SK-N-SH treated with all-trans-retinoic acid at 6 μM for 48 hours (cell line): ENCODE measurements at regions not wholly inside any gene's neighbourhood (a gene's known extent, or its start where the extent isn't known, plus 50 kb on each side); places are given as distances from the start of the nearest gene placed in this dataset.

Experiments
- ESRRG ChIP-seq: fragments of 250-450 bp; sonication (Bioruptor Pico); IDR thresholded peaks from 2 replicates; pipeline ENCODE4 v1.6.1; 2021; ENCODE audit warnings: mild to moderate bottlenecking
- RARB ChIP-seq: fragments of 250-450 bp; sonication (Bioruptor Pico); IDR thresholded peaks from 2 replicates; pipeline ENCODE4 v1.8.0; 2021; ENCODE audit warnings: mild to moderate bottlenecking, moderate library complexity
- ZC3H10 ChIP-seq: fragments of 250-450 bp; sonication (Bioruptor Pico); IDR thresholded peaks from 2 replicates; pipeline ENCODE4 v1.5.1; 2021; ENCODE audit warnings: mild to moderate bottlenecking, moderate library complexity
- ZFP3 ChIP-seq: fragments of 250-450 bp; sonication (Bioruptor Pico); IDR thresholded peaks from 2 replicates; pipeline ENCODE4 v1.5.0; 2020; ENCODE audit warnings: mild to moderate bottlenecking, moderate library complexity
- ZNF565 ChIP-seq: fragments of 450-650 bp; formaldehyde crosslinking; conservative IDR thresholded peaks from 2 replicates; pipeline ENCODE4 v1.5.0; 2020; ENCODE audit warnings: low read depth, mild to moderate bottlenecking, moderate library complexity
- TF ChIP-seq, protein P1 (sequence below): fragments of 250-450 bp; sonication (Bioruptor Pico); IDR thresholded peaks from 2 replicates; pipeline ENCODE4 v1.5.1; 2021; ENCODE audit warnings: mild to moderate bottlenecking, moderate library complexity

DNA sequence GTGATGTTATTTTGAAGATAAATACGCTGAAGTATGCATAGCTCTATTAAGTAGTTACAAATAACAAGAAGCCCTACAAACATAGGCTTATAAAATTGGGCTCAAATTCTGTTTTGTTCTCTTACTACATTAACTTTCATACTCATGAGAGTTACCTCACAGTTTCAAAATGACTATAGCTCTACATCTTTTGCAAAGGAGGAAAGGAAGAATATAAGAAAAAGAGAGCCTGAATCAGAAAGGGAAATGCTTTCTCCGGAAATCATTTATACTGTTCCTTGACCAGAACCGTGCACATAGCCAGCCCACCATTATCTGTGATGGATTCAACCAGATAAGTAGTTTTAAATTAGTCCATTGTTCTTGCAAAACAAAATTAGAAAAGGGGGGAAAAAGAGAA lies 1252.1 kb downstream of the NCAM2 start:
- no peak for TF ChIP-seq ESRRG (CRISPR knock-in tag)
- TF ChIP-seq ZFP3 (CRISPR knock-in tag) = no peak
- TF ChIP-seq ZC3H10 (CRISPR knock-in tag) = no peak
- no peak for TF ChIP-seq ZNF565 (CRISPR knock-in tag)
- TF ChIP-seq, protein P1, sequence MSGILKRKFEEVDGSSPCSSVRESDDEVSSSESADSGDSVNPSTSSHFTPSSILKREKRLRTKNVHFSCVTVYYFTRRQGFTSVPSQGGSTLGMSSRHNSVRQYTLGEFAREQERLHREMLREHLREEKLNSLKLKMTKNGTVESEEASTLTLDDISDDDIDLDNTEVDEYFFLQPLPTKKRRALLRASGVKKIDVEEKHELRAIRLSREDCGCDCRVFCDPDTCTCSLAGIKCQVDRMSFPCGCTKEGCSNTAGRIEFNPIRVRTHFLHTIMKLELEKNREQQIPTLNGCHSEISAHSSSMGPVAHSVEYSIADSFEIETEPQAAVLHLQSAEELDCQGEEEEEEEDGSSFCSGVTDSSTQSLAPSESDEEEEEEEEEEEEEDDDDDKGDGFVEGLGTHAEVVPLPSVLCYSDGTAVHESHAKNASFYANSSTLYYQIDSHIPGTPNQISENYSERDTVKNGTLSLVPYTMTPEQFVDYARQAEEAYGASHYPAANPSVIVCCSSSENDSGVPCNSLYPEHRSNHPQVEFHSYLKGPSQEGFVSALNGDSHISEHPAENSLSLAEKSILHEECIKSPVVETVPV = no peak
- no peak for TF ChIP-seq RARB (CRISPR knock-in tag)
